ENCODE measurements at regions not wholly inside any gene's neighbourhood (a gene's known extent, or its start where the extent isn't known, plus 50 kb on each side); places are given as distances from the start of the nearest gene placed in this dataset.
A peak's percentile ranks its signal among the peaks of the same experiment; 100 is the strongest.

DNA sequence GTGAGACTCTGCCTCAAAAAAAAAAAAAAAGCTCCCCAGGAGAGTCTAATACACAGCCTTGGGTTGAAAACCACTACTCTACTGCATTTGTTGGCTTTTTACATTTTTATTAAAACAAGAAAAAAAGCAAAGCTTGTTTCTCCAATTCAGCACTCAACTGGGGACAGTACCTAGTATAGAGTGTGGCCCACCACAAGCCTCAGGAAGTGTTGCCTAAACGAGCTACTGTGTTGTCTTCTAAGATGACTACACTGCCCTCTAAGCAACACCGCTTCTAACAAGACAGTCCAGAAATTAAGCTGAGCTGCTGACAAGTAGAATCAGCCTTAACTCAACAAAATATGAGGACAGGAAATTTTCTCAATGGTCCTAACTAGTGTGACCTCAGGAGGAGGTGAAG, 522.2 kb downstream of the FGF9 start:
- Mint-ChIP-seq H3K27me3 (ENCODE audit: low read depth) (no peaks in the 10 kb centered on the region), H3K36me3 (no peaks in the 10 kb centered on the region), H3K27ac (no peak overlapping the region), H3K4me1 (peaks cover 23% of the 10 kb centered on the region), H3K4me3 (no peak overlapping the region), H3K9me3 (no peaks in the 10 kb centered on the region)
- no peak for DNase-seq (ENCODE audit: low spot score in 2 of 2, unreplicated experiment in 2 of 2)
- TF ChIP-seq, protein P1, sequence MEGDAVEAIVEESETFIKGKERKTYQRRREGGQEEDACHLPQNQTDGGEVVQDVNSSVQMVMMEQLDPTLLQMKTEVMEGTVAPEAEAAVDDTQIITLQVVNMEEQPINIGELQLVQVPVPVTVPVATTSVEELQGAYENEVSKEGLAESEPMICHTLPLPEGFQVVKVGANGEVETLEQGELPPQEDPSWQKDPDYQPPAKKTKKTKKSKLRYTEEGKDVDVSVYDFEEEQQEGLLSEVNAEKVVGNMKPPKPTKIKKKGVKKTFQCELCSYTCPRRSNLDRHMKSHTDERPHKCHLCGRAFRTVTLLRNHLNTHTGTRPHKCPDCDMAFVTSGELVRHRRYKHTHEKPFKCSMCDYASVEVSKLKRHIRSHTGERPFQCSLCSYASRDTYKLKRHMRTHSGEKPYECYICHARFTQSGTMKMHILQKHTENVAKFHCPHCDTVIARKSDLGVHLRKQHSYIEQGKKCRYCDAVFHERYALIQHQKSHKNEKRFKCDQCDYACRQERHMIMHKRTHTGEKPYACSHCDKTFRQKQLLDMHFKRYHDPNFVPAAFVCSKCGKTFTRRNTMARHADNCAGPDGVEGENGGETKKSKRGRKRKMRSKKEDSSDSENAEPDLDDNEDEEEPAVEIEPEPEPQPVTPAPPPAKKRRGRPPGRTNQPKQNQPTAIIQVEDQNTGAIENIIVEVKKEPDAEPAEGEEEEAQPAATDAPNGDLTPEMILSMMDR (IDR thresholded peaks at IDR 0.05; ENCODE audit: unreplicated experiment), result no peak

DNA sequence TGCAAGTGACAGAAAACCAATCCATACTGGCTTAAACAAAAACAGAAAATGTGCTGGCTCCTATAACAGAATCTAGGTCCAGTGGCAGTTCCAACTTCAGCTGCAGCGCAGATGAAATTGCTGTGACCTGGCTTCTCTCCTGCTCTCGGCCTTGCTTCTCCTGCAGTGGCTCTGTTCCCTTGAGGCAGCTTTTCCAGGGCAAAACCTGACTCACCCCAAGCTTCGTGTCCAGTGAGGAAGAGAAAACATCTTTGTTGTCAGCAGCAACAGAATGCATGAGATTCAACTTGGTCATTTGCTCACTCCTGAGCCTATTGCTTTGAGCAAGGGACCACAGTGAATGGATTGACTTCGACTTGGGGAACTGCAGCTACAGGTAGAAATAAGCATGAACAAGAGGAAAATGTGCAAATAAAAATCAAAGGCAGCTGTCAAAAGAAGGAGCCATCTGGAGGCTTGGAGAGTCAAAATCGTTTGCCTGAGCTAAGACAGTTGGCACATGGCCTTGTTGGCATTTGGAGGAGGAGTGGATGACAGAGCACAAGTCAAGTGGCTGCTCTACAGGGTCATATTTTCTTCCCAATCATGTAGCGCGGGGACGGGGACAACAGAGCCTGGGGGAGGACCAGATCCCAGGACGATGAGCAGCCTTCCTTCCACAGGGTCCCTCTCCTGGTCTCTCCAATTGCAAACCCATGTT, 523.4 kb downstream of the FGF9 start:
- TF ChIP-seq, protein P1 (IDR thresholded peaks at IDR 0.05; ENCODE audit: unreplicated experiment), result no peak
- Mint-ChIP-seq H3K4me3 (no peak overlapping the region), H3K36me3 (no peaks in the 10 kb centered on the region), H3K4me1 (peaks cover 33% of the 10 kb centered on the region), H3K27me3 (ENCODE audit: low read depth) (no peaks in the 10 kb centered on the region), H3K27ac (no peak overlapping the region), H3K9me3 (no peaks in the 10 kb centered on the region)
- no peak for DNase-seq (ENCODE audit: low spot score in 2 of 2, unreplicated experiment in 2 of 2)

DNA sequence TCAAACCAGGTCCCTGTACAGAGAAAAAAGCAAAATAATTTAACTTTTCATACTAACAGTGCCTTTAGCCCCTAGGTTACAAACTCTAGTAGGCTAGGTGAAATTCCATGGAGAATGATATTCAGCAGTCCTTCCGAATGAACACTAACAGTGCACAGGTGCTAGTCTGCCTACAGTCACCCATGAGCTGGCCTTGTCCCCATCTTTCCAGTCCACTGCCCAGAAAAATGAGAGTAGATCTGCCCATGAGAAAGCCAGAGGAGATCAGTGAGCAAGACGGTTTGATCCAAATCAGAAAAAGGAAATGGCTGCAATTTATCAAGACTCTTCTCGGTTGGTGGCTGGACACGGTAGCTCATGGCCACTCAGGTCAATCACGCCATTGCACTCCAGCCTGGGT, 524.9 kb downstream of the FGF9 start:
- TF ChIP-seq, protein P1 (IDR thresholded peaks at IDR 0.05; ENCODE audit: unreplicated experiment), result no peak
- no peaks in the 10 kb centered on the region for H3K27me3 Mint-ChIP-seq (ENCODE audit: low read depth)

DNA sequence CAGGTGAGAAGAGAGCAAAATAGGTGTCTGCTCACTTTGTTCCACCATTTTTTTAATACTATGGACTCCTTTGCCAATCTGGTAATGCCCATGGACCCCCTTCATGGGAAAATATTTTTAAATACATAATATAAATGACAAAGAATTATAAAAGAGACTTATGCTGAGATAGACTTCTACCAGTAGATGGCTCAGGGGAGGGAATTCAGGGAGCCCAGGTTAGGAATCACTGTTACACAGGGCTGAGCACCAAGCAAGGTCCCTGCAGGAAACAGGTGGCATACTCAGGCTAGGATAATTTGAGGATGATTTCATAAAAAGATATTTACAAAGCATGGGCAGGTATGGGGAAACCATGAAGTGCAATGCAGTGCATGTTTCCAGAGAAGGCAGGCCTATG, 525.9 kb downstream of the FGF9 start:
- Mint-ChIP-seq H3K4me1 (peaks cover 31% of the 10 kb centered on the region), H3K27me3 (ENCODE audit: low read depth) (no peaks in the 10 kb centered on the region), H3K27ac (peak overlapping the region; percentile 45), H3K4me3 (no peak overlapping the region), H3K36me3 (no peaks in the 10 kb centered on the region), H3K9me3 (no peaks in the 10 kb centered on the region)
- TF ChIP-seq, protein P1 (IDR thresholded peaks at IDR 0.05; ENCODE audit: unreplicated experiment), result no peak
- DNase-seq (ENCODE audit: low spot score in 2 of 2, unreplicated experiment in 2 of 2), result no peak

More for the DNA sequence above, 524.9 kb downstream of the FGF9 start:
- no peak overlapping the region for H3K27ac Mint-ChIP-seq
- H3K4me1 Mint-ChIP-seq, result peaks cover 31% of the 10 kb centered on the region
- no peaks in the 10 kb centered on the region for H3K36me3 Mint-ChIP-seq
- no peak for DNase-seq (ENCODE audit: low spot score in 2 of 2, unreplicated experiment in 2 of 2)
- no peak overlapping the region for H3K4me3 Mint-ChIP-seq
- no peaks in the 10 kb centered on the region for H3K9me3 Mint-ChIP-seq

DNA sequence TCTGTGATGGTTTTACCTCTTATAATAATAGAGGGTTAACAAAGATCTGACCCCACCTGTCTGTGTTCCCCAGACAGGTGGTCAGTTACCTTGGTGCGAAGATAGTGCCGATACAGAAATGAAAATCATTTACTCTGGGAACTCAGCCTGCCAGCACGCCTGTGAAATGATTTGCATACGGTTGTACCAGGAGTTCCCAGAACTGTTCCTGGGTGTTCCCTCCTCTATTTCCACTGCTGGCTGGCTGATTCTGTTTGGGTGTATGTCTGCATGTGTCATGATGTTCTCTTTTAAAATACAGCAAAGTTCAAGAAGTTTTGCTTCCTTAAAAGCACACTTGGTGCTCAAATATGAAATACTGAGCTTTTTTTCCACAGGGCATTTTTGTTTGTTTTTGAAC, 527.1 kb downstream of the FGF9 start:
- Mint-ChIP-seq H3K4me3 (no peak overlapping the region), H3K9me3 (no peaks in the 10 kb centered on the region), H3K27me3 (ENCODE audit: low read depth) (no peaks in the 10 kb centered on the region), H3K36me3 (no peaks in the 10 kb centered on the region), H3K4me1 (peaks cover 31% of the 10 kb centered on the region), H3K27ac (peak overlapping the region; percentile 88)
- no peak for DNase-seq (ENCODE audit: low spot score in 2 of 2, unreplicated experiment in 2 of 2)
- TF ChIP-seq, protein P1 (IDR thresholded peaks at IDR 0.05; ENCODE audit: unreplicated experiment), result no peak

Measured in mesothelial cell of epicardium (in vitro differentiated cells).